Parathyroid adenoma (tissue), 2 donors: ENCODE measurements at regions not wholly inside any gene's neighbourhood (a gene's known extent, or its start where the extent isn't known, plus 50 kb on each side); places are given as distances from the start of the nearest gene placed in this dataset.

Experiments used
- H2AFZ ChIP-seq: fragments of 300-600 bp; sonication (generic); one replicate; pipeline ENCODE4 v1.7.0; 2017; ENCODE audit warnings: antibody characterized with exemption, mild to moderate bottlenecking
- H3K27ac ChIP-seq: fragments of 300-600 bp; sonication (generic); one replicate; pipeline ENCODE4 v1.7.0; 2017
- H3K27me3 ChIP-seq: fragments of 300-600 bp; sonication (generic); one replicate; pipeline ENCODE4 v1.7.0; 2017; ENCODE audit warnings: low read length; ENCODE audit not compliant: control insufficient read depth, insufficient read depth
- H3K36me3 ChIP-seq: fragments of 300-600 bp; sonication (generic); one replicate; pipeline ENCODE4 v1.7.0; 2017; ENCODE audit warnings: low read length; ENCODE audit not compliant: control insufficient read depth, insufficient read depth
- H3K4me1 ChIP-seq: fragments of 300-600 bp; sonication (generic); one replicate; pipeline ENCODE4 v1.7.0; 2017; ENCODE audit warnings: control low read depth
- H3K4me2 ChIP-seq: fragments of 300-600 bp; sonication (generic); one replicate; pipeline ENCODE4 v1.7.0; 2017; ENCODE audit warnings: low read length
- H3K4me3 ChIP-seq: fragments of 300-600 bp; sonication (generic); one replicate; pipeline ENCODE4 v1.7.0; 2017; ENCODE audit warnings: low read depth, low read length
- H3K79me2 ChIP-seq: fragments of 300-600 bp; sonication (generic); one replicate; pipeline ENCODE4 v1.7.0; 2017; ENCODE audit warnings: control low read depth
- H3K9ac ChIP-seq: fragments of 300-600 bp; sonication (generic); one replicate; pipeline ENCODE4 v1.7.0; 2017; ENCODE audit warnings: mild to moderate bottlenecking
- H3K9me3 ChIP-seq: fragments of 300-600 bp; sonication (generic); one replicate; pipeline ENCODE4 v1.7.0; 2017; ENCODE audit warnings: low read length; ENCODE audit not compliant: control insufficient read depth
- TF ChIP-seq, protein P1 (sequence below): fragments of 300-600 bp; sonication (generic); IDR thresholded peaks from one replicate; pipeline ENCODE4 v1.7.0; 2017; ENCODE audit warnings: antibody characterized with exemption, mild to moderate bottlenecking
- donor health status: primary hyperparathyroidism.

GRCh38 chr21:27132266-27132665, 165.4 kb upstream of the ADAMTS5 start:
- H3K27ac ChIP-seq, result no peak overlapping the region
- no peak overlapping the region for H3K4me3 ChIP-seq
- H3K36me3 ChIP-seq, result no peaks in the 10 kb centered on the region
- no peak overlapping the region for H2AFZ ChIP-seq
- H3K9ac ChIP-seq, result no peak overlapping the region
- no peak overlapping the region for H3K4me2 ChIP-seq
- no peaks in the 10 kb centered on the region for H3K4me1 ChIP-seq
- TF ChIP-seq, protein P1, sequence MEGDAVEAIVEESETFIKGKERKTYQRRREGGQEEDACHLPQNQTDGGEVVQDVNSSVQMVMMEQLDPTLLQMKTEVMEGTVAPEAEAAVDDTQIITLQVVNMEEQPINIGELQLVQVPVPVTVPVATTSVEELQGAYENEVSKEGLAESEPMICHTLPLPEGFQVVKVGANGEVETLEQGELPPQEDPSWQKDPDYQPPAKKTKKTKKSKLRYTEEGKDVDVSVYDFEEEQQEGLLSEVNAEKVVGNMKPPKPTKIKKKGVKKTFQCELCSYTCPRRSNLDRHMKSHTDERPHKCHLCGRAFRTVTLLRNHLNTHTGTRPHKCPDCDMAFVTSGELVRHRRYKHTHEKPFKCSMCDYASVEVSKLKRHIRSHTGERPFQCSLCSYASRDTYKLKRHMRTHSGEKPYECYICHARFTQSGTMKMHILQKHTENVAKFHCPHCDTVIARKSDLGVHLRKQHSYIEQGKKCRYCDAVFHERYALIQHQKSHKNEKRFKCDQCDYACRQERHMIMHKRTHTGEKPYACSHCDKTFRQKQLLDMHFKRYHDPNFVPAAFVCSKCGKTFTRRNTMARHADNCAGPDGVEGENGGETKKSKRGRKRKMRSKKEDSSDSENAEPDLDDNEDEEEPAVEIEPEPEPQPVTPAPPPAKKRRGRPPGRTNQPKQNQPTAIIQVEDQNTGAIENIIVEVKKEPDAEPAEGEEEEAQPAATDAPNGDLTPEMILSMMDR, result no peak
- H3K27me3 ChIP-seq, result no peaks in the 10 kb centered on the region
- no peaks in the 10 kb centered on the region for H3K9me3 ChIP-seq
- H3K79me2 ChIP-seq, result no peaks in the 10 kb centered on the region

DNA sequence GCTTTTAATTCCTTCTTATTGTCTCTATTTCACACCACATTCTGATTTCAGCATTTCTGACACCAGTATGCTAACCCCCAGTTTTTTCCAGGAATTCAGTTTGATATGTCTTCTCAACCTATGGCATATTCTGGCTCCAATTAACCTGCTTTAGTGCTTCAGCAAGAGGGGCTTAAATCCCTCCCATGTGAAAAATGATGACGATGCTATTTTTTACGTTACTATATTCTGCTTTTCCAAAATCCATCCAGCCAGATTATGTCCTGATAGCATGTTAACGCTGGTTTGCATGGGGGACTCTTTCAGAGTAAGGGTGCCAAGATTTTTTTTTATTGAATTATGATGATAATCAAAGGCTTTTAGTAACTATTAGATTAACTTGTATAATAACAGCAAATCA, 163.3 kb upstream of the ADAMTS5 start:
- Histone ChIP-seq H3K36me3 (no peaks in the 10 kb centered on the region), H2AFZ (no peak overlapping the region), H3K4me1 (no peaks in the 10 kb centered on the region), H3K27ac (no peak overlapping the region), H3K4me2 (no peak overlapping the region), H3K9ac (no peak overlapping the region), H3K27me3 (no peaks in the 10 kb centered on the region), H3K4me3 (no peak overlapping the region), H3K9me3 (no peaks in the 10 kb centered on the region), H3K79me2 (no peaks in the 10 kb centered on the region)
- TF ChIP-seq, protein P1, result no peak

GRCh38 chr21:27129694-27130093, 162.8 kb upstream of the ADAMTS5 start:
- Histone ChIP-seq H3K4me1 (no peaks in the 10 kb centered on the region), H3K4me3 (no peak overlapping the region), H3K9ac (no peak overlapping the region), H2AFZ (no peak overlapping the region), H3K9me3 (no peaks in the 10 kb centered on the region), H3K27me3 (no peaks in the 10 kb centered on the region), H3K36me3 (no peaks in the 10 kb centered on the region), H3K79me2 (no peaks in the 10 kb centered on the region), H3K4me2 (no peak overlapping the region), H3K27ac (no peak overlapping the region)
- TF ChIP-seq, protein P1, result no peak

- Histone ChIP-seq H3K4me3 (no peak overlapping the region), H3K4me1 (no peaks in the 10 kb centered on the region), H2AFZ (no peak overlapping the region), H3K27ac (no peak overlapping the region), H3K27me3 (no peaks in the 10 kb centered on the region), H3K9me3 (no peaks in the 10 kb centered on the region), H3K36me3 (no peaks in the 10 kb centered on the region), H3K4me2 (no peak overlapping the region), H3K79me2 (no peaks in the 10 kb centered on the region), H3K9ac (no peak overlapping the region)
- TF ChIP-seq, protein P1, result no peak
Measured at GRCh38 chr21:27129215-27129614, 162.3 kb upstream of the ADAMTS5 start.

DNA sequence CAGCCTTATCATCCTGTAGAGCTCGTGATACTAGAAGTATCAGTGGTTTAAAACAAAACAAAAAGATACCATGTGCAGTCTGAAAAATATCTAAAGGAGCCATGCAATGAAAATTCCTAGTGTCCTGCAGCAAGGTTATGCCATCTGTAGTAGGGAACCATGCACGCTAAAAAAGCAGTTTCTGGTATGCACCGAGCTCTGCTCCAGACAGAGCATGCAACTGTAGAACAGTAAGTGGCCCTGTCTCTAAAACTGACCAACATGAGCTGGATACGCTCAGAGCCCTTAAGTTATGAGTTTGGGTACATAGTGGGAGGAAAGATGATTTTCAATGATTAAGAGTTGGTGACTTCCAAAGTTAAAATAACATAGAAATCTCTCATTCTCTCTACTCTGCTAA, 159.3 kb upstream of the ADAMTS5 start:
- H3K4me1 ChIP-seq, result no peaks in the 10 kb centered on the region
- no peak overlapping the region for H2AFZ ChIP-seq
- TF ChIP-seq, protein P1, result no peak
- no peaks in the 10 kb centered on the region for H3K79me2 ChIP-seq
- no peak overlapping the region for H3K9ac ChIP-seq
- H3K4me3 ChIP-seq, result no peak overlapping the region
- H3K4me2 ChIP-seq, result no peak overlapping the region
- no peaks in the 10 kb centered on the region for H3K36me3 ChIP-seq
- no peaks in the 10 kb centered on the region for H3K27me3 ChIP-seq
- no peaks in the 10 kb centered on the region for H3K9me3 ChIP-seq
- no peak overlapping the region for H3K27ac ChIP-seq
